Fibroblast of the aortic adventitia (primary cell): ENCODE measurements at regions not wholly inside any gene's neighbourhood (a gene's known extent, or its start where the extent isn't known, plus 50 kb on each side); places are given as distances from the start of the nearest gene placed in this dataset.

Experiments
- DNase-seq: peaks from one replicate; pipeline ENCODE4 v3.0.0-alpha.2; 2010; ENCODE audit warnings: low read depth
- H3K4me3 ChIP-seq: 2 replicates; pipeline ENCODE4 v1.5.1; 2011; ENCODE audit warnings: low read depth, mild to moderate bottlenecking, control low read depth, low read length, moderate library complexity
- TF ChIP-seq, protein P1 (sequence below): IDR thresholded peaks from 2 replicates; pipeline ENCODE4 v1.5.1; 2011; ENCODE audit warnings: mild to moderate bottlenecking, low read length, control low read depth, inconsistent platforms; ENCODE audit not compliant: insufficient read depth

- DNase-seq = no peak
- H3K4me3 ChIP-seq = no peak overlapping the region
- TF ChIP-seq, protein P1, sequence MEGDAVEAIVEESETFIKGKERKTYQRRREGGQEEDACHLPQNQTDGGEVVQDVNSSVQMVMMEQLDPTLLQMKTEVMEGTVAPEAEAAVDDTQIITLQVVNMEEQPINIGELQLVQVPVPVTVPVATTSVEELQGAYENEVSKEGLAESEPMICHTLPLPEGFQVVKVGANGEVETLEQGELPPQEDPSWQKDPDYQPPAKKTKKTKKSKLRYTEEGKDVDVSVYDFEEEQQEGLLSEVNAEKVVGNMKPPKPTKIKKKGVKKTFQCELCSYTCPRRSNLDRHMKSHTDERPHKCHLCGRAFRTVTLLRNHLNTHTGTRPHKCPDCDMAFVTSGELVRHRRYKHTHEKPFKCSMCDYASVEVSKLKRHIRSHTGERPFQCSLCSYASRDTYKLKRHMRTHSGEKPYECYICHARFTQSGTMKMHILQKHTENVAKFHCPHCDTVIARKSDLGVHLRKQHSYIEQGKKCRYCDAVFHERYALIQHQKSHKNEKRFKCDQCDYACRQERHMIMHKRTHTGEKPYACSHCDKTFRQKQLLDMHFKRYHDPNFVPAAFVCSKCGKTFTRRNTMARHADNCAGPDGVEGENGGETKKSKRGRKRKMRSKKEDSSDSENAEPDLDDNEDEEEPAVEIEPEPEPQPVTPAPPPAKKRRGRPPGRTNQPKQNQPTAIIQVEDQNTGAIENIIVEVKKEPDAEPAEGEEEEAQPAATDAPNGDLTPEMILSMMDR = no peak
These were observed 110.9 kb upstream of the ENPEP start for GRCh38 chr4:110364911-110365520.

DNA sequence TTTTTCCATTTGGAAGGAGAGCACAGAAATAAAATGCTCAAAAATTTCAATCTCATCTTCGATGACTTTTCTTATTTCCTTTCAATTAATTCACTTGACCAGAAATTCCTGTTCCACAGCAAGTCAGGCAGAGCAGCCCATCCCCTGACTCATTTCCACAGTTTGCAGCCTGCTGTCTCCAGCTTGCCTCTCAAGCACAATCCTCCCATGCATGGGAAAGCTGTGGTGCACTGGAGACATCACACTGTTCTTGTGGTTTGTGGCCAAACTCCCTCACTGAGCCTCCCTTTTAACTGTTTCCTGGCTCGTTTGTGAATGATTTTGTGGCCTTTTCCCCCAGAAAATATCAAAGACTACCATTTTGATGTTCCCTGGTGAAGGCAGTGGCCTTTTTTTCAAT is 114.0 kb upstream of the ENPEP start:
- DNase-seq = no peak
- H3K4me3 ChIP-seq = no peak overlapping the region
- TF ChIP-seq, protein P1 = no peak

GRCh38 chr4:110359076-110359475 is 116.9 kb upstream of the ENPEP start:
- DNase-seq = no peak
- TF ChIP-seq, protein P1 = no peak
- H3K4me3 ChIP-seq = no peak overlapping the region

- no peak overlapping the region for H3K4me3 ChIP-seq
- no peak for DNase-seq
- TF ChIP-seq, protein P1 = no peak
These were observed 118.4 kb upstream of the ENPEP start for GRCh38 chr4:110357521-110357920.

- TF ChIP-seq, protein P1 = no peak
- no peak overlapping the region for H3K4me3 ChIP-seq
- no peak for DNase-seq
These were observed 121.5 kb upstream of the ENPEP start for GRCh38 chr4:110354460-110354859.

DNA sequence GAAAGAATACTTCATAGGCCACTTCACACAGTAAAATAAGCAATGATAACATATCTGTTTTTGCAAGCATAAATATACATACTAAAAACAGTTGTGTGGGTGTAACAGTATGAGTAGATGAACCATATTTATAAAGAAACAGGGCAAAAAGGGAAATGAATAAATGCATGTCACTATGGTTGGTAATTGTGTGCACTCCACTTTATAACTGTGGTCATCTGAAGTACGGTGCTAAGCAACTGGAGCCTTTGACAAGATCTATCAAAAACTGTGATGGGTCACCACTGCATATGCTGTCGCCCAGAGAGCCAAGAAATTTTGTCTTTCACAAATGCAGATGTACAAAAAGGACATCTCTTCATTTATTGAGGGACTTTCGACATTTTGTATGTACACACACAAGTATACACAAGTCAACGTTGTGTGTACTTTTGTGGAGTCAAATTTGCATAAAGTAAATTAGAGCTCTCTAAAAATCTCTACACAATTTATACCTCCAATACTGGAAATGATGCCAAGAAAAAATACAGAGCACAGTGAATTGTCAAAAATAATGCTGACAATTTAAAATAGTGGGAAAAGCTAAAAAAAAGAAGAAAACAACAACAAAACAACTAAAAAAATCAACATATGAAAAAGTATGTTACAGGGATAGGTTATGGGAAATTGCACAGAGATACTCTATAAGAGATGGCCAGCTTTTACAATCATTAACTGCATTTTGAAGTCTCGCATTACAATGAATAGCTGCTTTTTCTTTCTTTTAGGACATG is 123.1 kb upstream of the ENPEP start:
- TF ChIP-seq, protein P1 = no peak
- DNase-seq = no peak
- no peak overlapping the region for H3K4me3 ChIP-seq
